ENCODE measurements at regions not wholly inside any gene's neighbourhood (a gene's known extent, or its start where the extent isn't known, plus 50 kb on each side); places are given as distances from the start of the nearest gene placed in this dataset.
"Not testable (repeated sequence)": the region's sequence is repeated elsewhere in the genome, so short reads cannot be mapped to it uniquely, and the experiment has no call there.

- no peak for DNase-seq (ENCODE audit: extremely low spot score)
- CTCF ChIA-PET: no interaction called here
- TF ChIP-seq, protein P1, sequence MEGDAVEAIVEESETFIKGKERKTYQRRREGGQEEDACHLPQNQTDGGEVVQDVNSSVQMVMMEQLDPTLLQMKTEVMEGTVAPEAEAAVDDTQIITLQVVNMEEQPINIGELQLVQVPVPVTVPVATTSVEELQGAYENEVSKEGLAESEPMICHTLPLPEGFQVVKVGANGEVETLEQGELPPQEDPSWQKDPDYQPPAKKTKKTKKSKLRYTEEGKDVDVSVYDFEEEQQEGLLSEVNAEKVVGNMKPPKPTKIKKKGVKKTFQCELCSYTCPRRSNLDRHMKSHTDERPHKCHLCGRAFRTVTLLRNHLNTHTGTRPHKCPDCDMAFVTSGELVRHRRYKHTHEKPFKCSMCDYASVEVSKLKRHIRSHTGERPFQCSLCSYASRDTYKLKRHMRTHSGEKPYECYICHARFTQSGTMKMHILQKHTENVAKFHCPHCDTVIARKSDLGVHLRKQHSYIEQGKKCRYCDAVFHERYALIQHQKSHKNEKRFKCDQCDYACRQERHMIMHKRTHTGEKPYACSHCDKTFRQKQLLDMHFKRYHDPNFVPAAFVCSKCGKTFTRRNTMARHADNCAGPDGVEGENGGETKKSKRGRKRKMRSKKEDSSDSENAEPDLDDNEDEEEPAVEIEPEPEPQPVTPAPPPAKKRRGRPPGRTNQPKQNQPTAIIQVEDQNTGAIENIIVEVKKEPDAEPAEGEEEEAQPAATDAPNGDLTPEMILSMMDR (IDR thresholded peaks at IDR 0.05; ENCODE audit: control extremely low read depth, extremely low read depth, low read depth, missing control alignments): no peak
- POLR2A ChIA-PET: no interaction called here
Observed at GRCh38 chr4:23945451-23946017, 55.7 kb upstream of the PPARGC1A start.

GRCh38 chr4:23944556-23944955 lies 54.7 kb upstream of the PPARGC1A start:
- CTCF ChIA-PET; POLR2A ChIA-PET; DNase-seq (ENCODE audit: extremely low spot score): not testable (repeated sequence)

DNA sequence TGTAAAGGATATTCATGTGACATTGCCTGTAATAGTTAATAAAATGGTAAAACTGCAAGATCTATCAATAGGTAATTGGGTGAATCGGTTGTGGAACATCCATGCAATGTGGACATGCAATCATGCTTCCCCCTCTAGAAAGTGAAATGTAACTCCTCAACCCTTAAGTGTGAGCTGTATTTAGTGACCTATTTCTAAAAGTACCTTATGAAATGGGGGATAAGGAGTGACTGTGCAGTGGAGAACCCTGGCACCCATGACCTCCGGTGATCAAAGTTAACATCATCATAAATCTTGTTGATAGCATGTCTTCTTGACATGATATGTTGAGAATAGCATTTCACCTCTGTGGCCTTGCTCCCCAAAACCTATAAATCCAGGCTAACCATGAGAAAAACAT lies 53.6 kb upstream of the PPARGC1A start:
- TF ChIP-seq, protein P1 (IDR thresholded peaks at IDR 0.05; ENCODE audit: control extremely low read depth, extremely low read depth, low read depth, missing control alignments): no peak
- CTCF ChIA-PET: no interaction called here
- no peak for DNase-seq (ENCODE audit: extremely low spot score)
- POLR2A ChIA-PET: no interaction called here

DNA sequence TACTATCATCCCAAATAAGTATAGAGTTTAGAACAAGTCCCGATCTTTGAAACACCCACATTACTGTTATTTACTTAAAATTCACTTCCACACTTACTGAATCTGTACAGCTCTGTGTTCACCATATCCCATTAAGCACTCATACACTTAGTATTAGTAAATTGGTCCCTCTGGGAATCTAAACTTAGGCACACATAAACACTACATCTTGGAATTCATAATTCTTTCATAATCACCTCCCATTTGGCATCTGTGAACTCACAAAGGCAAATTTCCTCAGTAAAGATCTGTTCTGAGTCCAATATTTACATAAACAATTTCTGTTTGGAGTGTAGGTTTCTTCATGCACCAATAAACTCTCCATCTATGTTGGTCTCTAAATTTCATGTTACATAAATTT lies 52.6 kb upstream of the PPARGC1A start:
- DNase-seq (ENCODE audit: extremely low spot score): no peak
- TF ChIP-seq, protein P1 (IDR thresholded peaks at IDR 0.05; ENCODE audit: control extremely low read depth, extremely low read depth, low read depth, missing control alignments): no peak
- ChIA-PET POLR2A (no interaction called here), CTCF (interaction anchor here (0.7 kb wide), 1 partner anchor 63 kb away, joined by 4 read pairs; no protein-coding TSS in a partner anchor)
